GM21381 (cell line): ENCODE measurements at regions not wholly inside any gene's neighbourhood (a gene's known extent, or its start where the extent isn't known, plus 50 kb on each side); places are given as distances from the start of the nearest gene placed in this dataset.
"Not testable (repeated sequence)": the region's sequence is repeated elsewhere in the genome, so short reads cannot be mapped to it uniquely, and the experiment has no call there.

Experiments
- ATAC-seq: cut with Tn5 transposase; IDR thresholded peaks from one replicate; pipeline ENCODE4 v1.9.1; 2021; ENCODE audit warnings: mild to moderate bottlenecking, moderate library complexity; ENCODE audit not compliant: unreplicated experiment

DNA sequence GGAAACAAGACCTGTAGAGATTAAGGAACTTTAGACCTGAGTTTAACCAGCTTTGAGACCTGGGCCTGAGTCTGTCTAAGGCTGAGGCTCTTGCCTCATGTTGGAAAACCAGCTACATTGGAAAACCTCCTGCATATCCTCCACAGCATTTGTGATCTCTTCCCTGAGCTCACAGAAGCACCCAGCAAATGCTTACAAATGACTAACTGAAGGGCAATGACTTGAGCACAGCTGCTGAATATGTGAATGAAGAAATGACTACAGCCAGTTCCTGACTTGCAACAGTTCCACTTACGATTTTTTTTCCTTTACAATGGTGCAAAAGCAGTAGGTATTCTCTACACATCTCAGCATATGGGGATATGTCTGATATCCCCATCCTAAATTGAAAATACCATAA is 112.4 kb upstream of the RREB1 start:
- no peak for ATAC-seq

DNA sequence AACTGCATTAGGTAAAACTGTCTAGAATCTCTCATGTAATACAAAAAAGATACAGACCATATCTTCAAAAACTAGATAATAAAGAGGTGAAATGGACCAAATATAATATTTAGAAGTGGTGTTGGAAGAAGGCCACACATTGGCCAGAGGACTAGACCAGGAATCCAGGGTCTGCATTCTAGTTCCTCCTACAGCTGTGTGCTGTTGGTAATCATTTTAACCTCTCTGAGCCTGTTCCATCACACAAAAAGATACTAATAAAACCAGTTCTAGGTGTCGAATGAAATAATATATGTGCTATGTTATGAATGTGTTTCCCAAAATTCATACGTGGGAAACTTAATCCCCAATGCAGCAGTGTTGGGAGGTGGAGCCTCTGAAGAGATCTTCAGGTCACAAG is 111.6 kb upstream of the RREB1 start:
- no peak for ATAC-seq

DNA sequence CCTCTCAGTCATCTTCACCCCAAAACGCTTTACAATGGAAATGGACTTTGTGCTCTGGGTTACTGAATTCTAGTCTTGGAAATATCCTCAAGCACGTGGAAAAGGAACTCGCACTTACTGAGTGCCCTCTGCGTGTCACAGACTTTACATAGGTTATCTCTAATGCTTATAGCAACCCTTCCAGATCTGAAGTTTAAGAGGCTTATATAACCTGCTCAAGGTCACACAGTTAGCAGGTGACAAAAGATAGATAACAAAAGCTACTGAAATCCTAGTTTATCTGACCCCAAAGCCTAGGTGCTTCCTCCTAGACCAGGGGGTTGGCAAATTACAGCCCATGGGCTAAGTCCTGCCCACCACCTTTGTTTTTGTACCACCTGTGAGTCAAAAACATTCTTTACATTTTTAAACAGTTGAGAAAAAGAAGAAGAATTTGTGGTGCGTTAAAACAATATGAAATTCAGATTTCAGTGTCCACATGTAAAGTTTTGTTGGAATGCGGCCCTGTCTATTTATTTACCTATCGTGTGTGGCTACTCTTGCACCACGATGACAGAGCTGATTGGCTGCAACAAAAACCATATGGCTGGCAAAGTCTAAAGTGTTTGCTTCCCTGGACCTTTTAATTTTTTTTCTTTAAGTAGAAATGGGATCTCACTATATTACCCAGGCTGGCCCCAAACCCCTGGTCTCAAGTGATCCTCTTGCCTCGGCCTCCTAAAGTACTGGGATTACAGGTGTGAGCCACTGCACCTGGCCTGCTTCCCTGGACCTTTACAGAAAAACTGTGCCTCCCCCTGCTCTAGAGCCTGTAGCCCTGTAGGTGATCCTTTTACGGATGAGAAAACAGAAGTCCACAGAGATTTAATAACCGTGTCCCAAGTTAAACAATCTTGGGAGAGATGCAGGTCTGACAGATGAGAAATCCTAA is 110.2 kb upstream of the RREB1 start:
- ATAC-seq: no peak

GRCh38 chr6:6998194-6998569 is 109.6 kb upstream of the RREB1 start:
- ATAC-seq: no peak

GRCh38 chr6:7000825-7001777 is 106.7 kb upstream of the RREB1 start:
- no peak for ATAC-seq

DNA sequence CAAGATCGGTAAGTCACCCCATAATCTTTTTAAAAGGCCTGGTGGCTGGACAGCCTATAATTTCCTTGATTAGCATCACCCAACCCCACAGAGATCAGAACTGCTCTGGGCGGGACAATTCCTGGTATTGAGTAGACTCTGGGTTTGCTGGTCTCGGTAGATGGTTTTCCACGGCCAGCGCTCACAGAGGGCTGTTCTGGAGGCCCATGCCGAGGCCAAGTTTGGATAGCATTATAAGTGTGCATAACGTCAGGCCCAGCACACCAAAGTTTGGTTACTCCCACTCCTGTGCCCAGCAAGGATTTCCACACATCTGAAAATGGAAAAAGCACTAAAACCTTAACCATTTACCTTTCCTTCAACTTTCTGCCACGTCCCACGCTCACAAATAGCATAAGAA is 104.7 kb upstream of the RREB1 start:
- ATAC-seq: no peak

DNA sequence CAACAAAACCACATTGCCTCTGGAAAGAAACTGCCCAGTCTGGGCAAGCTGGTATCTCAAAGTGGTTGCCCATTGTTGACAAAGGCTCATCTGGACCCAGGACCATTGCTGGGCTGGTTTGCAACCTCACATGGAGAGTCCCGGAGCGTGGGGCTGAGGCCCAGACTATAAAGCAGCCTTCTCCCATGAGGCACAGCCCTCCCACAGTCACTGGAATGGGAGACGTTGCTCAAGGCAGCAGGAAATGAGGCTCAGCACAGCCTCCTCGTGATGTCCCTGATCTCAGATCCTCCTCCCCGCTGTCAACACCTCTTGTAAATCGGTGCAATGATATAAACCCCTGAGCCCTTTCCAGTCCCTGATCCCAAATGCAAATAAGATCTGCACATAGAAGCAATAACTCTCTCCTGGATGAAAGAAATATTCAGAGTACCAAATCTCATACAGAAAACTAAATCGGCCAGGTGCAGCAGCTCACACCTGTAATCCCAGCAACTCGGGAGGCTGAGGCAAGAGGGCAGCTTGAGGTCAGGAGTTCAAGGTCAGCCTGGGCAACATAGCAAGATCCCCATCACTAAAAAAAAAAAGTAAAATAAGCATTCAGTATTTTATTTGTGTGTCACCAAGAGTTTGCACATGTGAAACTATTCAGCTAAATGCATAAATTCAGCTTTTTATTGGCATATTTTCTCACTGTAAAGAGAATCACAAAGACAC is 103.0 kb upstream of the RREB1 start:
- ATAC-seq: no peak

GRCh38 chr6:7006515-7007191 is 101.1 kb upstream of the RREB1 start:
- no peak for ATAC-seq

DNA sequence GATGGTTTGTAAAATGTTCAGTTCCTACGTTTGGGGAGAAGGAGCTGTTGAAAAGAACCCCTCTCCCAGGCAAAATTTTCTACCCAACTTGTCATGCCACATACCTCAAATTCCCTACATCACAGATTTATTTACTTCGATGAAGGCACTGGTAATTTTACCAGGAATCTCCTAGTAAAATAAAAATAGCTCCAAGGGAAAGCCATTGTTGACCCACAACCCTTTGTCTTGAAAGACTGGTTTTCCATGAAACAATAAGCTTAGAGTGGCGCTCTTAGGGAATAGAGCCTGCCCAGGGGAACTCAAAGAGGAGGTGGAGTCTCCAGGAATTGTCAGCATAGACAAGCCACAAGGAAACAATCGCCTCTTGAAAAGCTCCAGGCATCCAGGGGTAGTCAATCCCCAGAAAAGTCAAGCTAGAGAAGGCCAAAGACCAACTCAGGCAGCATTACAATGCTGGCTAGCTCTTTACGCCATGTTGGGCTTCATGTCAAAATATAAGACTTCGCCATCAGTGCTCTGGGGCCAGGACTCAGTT is 99.2 kb upstream of the RREB1 start:
- no peak for ATAC-seq

GRCh38 chr6:7016226-7016625 is 91.5 kb upstream of the RREB1 start:
- no peak for ATAC-seq

GRCh38 chr6:7021301-7021700 is 86.5 kb upstream of the RREB1 start:
- no peak for ATAC-seq

DNA sequence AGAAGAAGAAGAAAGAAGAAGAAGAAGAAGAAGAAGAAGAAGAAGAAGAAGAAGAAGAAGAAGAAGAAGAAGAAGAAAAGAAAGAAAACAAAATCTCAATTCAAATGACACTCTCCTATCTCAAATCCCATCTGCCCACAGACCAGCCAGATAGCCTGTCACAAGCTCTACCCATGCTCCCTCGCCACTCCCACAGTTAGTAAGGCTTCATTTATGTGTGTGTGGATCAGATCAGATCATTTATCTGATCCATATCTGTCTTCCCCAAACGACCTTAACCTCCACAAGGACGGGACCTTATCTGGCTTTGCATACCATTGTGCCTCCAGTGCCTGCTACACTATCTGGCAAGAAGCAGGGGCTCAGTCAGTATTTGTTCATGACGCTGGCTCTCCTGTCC is 81.9 kb upstream of the RREB1 start:
- no peak for ATAC-seq

GRCh38 chr6:7028963-7029362 is 78.8 kb upstream of the RREB1 start:
- not testable (repeated sequence) for ATAC-seq

GRCh38 chr6:7030968-7031367 is 76.8 kb upstream of the RREB1 start:
- ATAC-seq: not testable (repeated sequence)

GRCh38 chr6:7033202-7033601 is 74.6 kb upstream of the RREB1 start:
- no peak for ATAC-seq

GRCh38 chr6:7034055-7034454 is 73.7 kb upstream of the RREB1 start:
- ATAC-seq: no peak

DNA sequence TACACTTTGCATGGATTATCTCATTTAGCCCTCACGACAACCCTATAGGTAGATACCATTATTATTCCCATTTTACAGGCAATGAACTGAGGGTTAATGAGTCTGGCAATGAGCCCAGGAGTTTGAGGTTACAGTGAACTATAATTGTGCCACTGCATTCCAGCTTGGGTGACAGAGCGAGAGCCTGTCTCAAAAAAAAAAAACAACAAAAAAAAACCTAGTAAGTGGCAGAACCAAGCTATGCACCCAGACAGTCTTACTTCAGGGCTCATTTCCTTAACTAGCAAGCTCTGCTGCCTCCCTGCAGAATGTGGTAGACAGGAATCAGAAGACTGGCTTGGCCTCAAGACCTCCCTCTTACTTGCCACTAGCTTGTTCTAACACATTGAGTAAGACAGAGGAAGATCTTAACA is 71.9 kb upstream of the RREB1 start:
- ATAC-seq: no peak

DNA sequence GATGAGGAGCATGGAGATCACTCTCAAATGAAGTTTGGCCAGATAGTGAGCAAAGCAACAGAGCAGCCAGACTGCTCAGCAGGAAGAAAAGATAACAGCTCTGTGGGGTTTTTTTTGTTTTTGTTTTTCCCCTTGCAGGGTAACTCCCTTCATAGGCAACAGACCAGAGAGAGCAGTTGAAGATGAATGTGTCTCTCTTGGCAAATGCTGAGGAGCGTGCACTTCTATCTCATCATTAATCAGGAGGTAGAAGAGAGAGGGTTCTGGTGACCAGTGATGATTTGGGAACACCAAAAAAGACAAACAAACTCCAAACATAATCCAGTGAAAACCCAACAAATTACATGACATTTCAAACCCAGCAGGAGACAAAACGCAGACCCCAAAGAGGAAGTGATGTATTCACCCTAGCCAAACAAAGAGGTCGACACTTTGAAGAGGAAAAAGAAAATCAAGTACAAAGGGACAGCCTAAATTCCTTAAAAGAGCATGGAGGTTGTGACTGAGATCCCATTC is 66.2 kb upstream of the RREB1 start:
- no peak for ATAC-seq

DNA sequence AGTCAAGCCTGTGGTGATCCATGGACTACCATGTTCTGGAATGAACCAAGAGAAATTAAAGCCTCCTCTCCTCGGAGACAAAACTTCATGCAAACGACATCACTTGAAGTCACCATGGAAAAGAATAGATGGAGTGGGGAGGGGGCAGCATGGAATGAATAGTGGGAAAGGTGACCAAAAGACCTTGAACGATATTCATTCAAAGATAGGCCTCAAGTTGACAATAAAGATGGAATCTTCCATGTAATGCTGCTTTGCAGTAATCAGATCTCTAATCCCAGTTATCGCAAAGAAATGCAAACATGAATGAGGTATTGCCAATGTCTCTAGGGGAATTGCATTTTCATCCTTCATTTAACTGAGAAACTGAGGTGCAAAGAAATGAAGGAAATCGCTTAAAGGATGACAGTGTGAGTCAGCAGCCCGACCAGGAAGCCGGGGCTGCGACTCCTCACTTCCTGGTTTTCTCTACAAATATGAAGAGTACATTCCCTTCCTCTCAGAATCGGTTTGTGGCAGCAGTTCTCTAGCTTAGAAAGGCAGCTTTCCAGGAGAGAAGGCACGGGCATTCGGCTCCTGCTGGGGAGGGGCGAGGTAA is 65.6 kb upstream of the RREB1 start:
- ATAC-seq: no peak
